IPS DF 19.7 (cell line): ENCODE measurements at regions not wholly inside any gene's neighbourhood (a gene's known extent, or its start where the extent isn't known, plus 50 kb on each side); places are given as distances from the start of the nearest gene placed in this dataset.
"Not testable (repeated sequence)": the region's sequence is repeated elsewhere in the genome, so short reads cannot be mapped to it uniquely, and the experiment has no call there.

Experiments
- DNase-seq: peaks from one replicate; pipeline ENCODE4 v3.0.0-alpha.2; 2013; ENCODE audit warnings: low read depth, low spot score

DNA sequence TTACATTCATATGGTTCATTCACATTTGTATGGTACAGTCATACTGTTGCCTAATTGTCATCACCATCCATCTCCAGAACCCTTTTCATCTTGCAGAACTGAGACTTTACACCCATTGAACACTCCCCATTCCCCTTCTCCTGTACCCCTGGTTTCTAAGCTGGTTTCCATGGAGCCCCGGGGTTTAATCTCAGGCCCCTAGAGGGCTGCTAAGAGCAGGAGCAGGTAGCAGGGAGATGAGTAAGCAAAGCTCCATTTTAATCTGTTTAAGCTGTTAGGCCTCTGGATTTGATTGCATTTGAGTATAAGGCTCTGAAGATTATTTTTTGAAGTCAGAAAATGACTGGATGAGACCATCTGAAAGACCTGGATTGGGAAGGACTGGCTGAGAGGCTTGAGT is 68.5 kb upstream of the RPL38 start:
- no peak for DNase-seq

- DNase-seq: no peak
These were observed 67.9 kb upstream of the RPL38 start for GRCh38 chr17:74135391-74136167.

DNA sequence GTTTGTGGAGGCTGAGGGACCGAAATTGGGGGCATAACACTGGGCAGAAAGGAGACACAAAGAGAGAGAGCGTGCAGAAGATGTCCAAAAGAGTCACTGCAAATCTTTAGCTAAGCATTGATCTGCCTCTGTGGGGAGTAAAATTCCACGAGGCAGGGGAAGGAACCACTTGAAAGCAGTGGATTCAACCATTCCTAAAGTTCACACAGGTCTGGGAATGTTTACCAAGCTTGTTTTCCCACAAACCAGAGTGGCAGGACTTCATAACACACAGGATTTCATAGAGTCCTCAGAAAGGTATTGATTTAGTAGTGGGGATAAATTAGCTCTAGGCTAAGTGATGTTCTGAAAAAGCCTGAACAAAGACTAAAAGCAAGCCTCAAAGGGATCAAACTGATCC is 66.1 kb upstream of the RPL38 start:
- DNase-seq: no peak

GRCh38 chr17:74139120-74139519 is 64.4 kb upstream of the RPL38 start:
- DNase-seq: no peak

GRCh38 chr17:74140282-74140681 is 63.2 kb upstream of the RPL38 start:
- DNase-seq: no peak

GRCh38 chr17:74141612-74142011 is 61.9 kb upstream of the RPL38 start:
- no peak for DNase-seq

- not testable (repeated sequence) for DNase-seq
These were observed 60.2 kb upstream of the RPL38 start for GRCh38 chr17:74143318-74143717.

GRCh38 chr17:74145756-74146155 is 57.7 kb upstream of the RPL38 start:
- DNase-seq: no peak

GRCh38 chr17:74146196-74146595 is 57.3 kb upstream of the RPL38 start:
- no peak for DNase-seq

GRCh38 chr17:74147056-74147835 is 56.2 kb upstream of the RPL38 start:
- DNase-seq: no peak

DNA sequence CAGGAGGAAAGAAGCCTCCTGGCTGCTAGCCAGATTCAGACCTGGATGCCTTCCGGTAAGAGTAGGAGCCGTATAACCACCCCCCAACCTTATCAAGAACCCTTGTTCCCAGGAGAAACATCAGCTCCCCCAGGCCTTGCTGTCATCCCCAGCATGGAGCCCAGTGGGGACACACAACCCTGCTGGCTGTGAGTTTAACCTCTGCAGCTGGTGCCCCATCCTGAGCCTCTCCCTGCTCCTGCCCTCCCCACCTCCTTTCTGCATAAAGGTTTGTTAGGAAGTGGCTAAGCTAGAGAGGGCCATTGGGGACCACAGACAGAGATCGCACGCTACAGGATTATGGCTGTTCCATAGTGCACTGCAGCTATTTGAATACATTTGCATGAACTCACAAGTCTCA is 55.5 kb upstream of the RPL38 start:
- no peak for DNase-seq

GRCh38 chr17:74148446-74148845 is 55.0 kb upstream of the RPL38 start:
- DNase-seq: no peak

DNA sequence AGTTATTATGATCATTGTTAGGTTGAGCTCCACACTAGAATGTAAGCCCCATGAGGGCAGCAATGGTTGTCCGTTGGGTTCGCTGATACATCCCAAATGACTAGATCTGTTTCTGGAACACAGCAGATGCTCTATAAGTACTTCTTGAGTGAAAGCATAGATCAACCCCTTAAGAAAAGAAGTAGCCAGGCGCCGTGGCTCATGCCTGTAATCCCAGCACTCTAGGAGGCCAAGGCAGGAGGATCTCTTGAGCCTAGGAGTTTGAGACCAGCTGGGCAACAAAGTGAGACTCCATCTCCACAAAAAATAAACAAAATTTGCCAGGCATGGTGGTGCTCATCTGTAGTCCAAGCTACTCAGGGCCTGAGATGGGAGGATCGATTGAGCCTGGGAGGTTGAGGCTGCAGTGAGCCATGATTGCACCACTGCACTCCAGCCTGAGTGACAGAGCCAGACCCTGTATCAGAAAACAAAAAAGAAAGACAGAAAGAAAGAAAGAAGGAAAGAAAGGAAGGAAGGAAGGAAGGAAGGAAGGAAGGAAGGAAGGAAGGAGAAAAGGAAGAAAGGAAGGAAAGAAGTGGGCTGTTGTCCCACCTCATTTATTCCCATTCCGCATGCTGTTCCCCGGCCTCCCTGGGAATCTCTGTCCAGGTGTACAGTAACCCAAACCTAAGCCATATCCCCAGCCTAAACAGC is 54.4 kb upstream of the RPL38 start:
- DNase-seq: no peak

- no peak for DNase-seq
These were observed 53.7 kb upstream of the RPL38 start for GRCh38 chr17:74149597-74150427.

- no peak for DNase-seq
These were observed 53.0 kb upstream of the RPL38 start for GRCh38 chr17:74150428-74151025.

- no peak for DNase-seq
These were observed 51.7 kb upstream of the RPL38 start for GRCh38 chr17:74151551-74152315.

- no peak for DNase-seq
These were observed 50.7 kb upstream of the RPL38 start for GRCh38 chr17:74152591-74153455.

- no peak for DNase-seq
These were observed 50.0 kb upstream of the RPL38 start for GRCh38 chr17:74153456-74153810.
